H1 (cell line): ENCODE measurements at regions not wholly inside any gene's neighbourhood (a gene's known extent, or its start where the extent isn't known, plus 50 kb on each side); places are given as distances from the start of the nearest gene placed in this dataset.

Experiments
- CTCF ChIA-PET: fragments of 300-600 bp; sonication (Branson Sonifier 250); formaldehyde crosslinking; loops from one replicate; lab custom pipeline; 2021; ENCODE audit not compliant: partially characterized antibody; lab: Charles Lee
- POLR2A ChIA-PET: fragments of 300-600 bp; sonication (Branson Sonifier 250); formaldehyde crosslinking; loops from one replicate; lab custom pipeline; 2021; ENCODE audit warnings: inconsistent platforms; ENCODE audit not compliant: partially characterized antibody; lab: Charles Lee
- DNase-seq, 2 experiments: peaks; one replicate each; pipeline versions ENCODE4 v3.0.0 to v3.0.0-alpha.2; 2010 to 2022; ENCODE audit warnings: low spot score in 2 of 2, low read depth in 1 of 2, mixed read lengths in 1 of 2
- FAIRE-seq: peaks from 2 replicates; lab custom pipeline; 2011; peaks lifted over from hg19 to GRCh38; lab: Jason Lieb, UNC
- H2AFZ ChIP-seq: 2 replicates; pipeline ENCODE4 v1.8.1; 2012; ENCODE audit warnings: low read length, inconsistent platforms
- H2AK5ac ChIP-seq: 2 replicates; pipeline ENCODE4 v1.6.1; 2013; ENCODE audit warnings: low read depth, low read length
- H2BK120ac ChIP-seq: replicated peaks from 2 replicates; pipeline ENCODE3; 2013; ENCODE audit warnings: low read depth, low read length, inconsistent platforms
- H2BK12ac ChIP-seq: 2 replicates; pipeline ENCODE4 v1.6.1; 2013; ENCODE audit warnings: low read depth, low read length
- H2BK15ac ChIP-seq: 2 replicates; pipeline ENCODE4 v1.6.1; 2013; ENCODE audit warnings: low read length
- H2BK20ac ChIP-seq: 2 replicates; pipeline ENCODE4 v1.6.1; 2013; ENCODE audit warnings: low read length
- H2BK5ac ChIP-seq: 2 replicates; pipeline ENCODE4 v1.6.1; 2013; ENCODE audit warnings: low read depth, low read length
- H3K14ac ChIP-seq: 2 replicates; pipeline ENCODE4 v1.6.1; 2013; ENCODE audit warnings: inconsistent platforms; ENCODE audit not compliant: insufficient read length
- H3K18ac ChIP-seq: 2 replicates; pipeline ENCODE4 v1.6.1; 2013; ENCODE audit warnings: low read length; ENCODE audit errors: extremely low read depth
- H3K23ac ChIP-seq: 2 replicates; pipeline ENCODE4 v1.6.1; 2013; ENCODE audit warnings: inconsistent platforms; ENCODE audit not compliant: insufficient read length
- H3K23me2 ChIP-seq: 2 replicates; pipeline ENCODE4 v1.6.1; 2013; ENCODE audit warnings: low read depth, low read length
- H3K27ac ChIP-seq: 2 replicates; pipeline ENCODE4 v1.6.1; 2011; ENCODE audit warnings: low read depth, low read length, inconsistent platforms
- H3K27me3 ChIP-seq, 4 experiments: replicated peaks in 1 of 4; 1 replicate in 1 of 4; 2 replicates in 3 of 4; pipeline versions ENCODE4 v1.6.1 to v1.8.1; 2011 to 2013; ENCODE audit warnings: low read length in 3 of 4, mild to moderate bottlenecking in 3 of 4, inconsistent platforms in 2 of 4, mixed read lengths in 2 of 4, moderate library complexity in 1 of 4; ENCODE audit not compliant: control insufficient read depth in 3 of 4, insufficient read depth in 3 of 4; ENCODE audit errors: extremely low read depth in 1 of 4
- H3K36me3 ChIP-seq, 4 experiments: 2 replicates each; pipeline versions ENCODE4 v1.6.1 to v1.8.1; 2011 to 2013; ENCODE audit warnings: mild to moderate bottlenecking in 4 of 4, low read length in 3 of 4, moderate library complexity in 2 of 4, control low read depth in 1 of 4, inconsistent platforms in 1 of 4; ENCODE audit not compliant: insufficient read depth in 4 of 4, control insufficient read depth in 2 of 4
- H3K4ac ChIP-seq: replicated peaks from 2 replicates; pipeline ENCODE3; 2013; ENCODE audit warnings: low read length, low read depth, mixed read lengths, inconsistent platforms; ENCODE audit not compliant: insufficient read length
- H3K4me1 ChIP-seq, 4 experiments: replicated peaks in 1 of 4; 1 replicate in 1 of 4; 2 replicates in 3 of 4; pipeline versions ENCODE4 v1.6.1 to v1.8.1; 2011 to 2013; ENCODE audit warnings: low read length in 3 of 4, inconsistent platforms in 2 of 4, mixed read lengths in 1 of 4; ENCODE audit not compliant: insufficient read depth in 4 of 4, control insufficient read depth in 3 of 4
- H3K4me2 ChIP-seq, 2 experiments: 2 replicates each; pipeline versions ENCODE4 v1.6.1 to v1.8.1; 2011 to 2013; ENCODE audit warnings: low read depth in 2 of 2, low read length in 2 of 2, control low read depth in 1 of 2, inconsistent platforms in 1 of 2, mild to moderate bottlenecking in 1 of 2; ENCODE audit not compliant: insufficient read depth in 1 of 2
- H3K4me3 ChIP-seq, 4 experiments: fragments of 200-600, 300-600 bp in 1 of 4; sonication (generic), shearing (Covaris generic), sonication (Bioruptor Twin) in 1 of 4; 2 replicates each; pipeline versions ENCODE4 v1.5.1 to v1.8.1; 2011 to 2016; ENCODE audit warnings: low read length in 4 of 4, low read depth in 3 of 4, control low read depth in 2 of 4, inconsistent platforms in 2 of 4, mild to moderate bottlenecking in 2 of 4, mixed read lengths in 1 of 4, moderate library complexity in 1 of 4; ENCODE audit not compliant: insufficient read depth in 2 of 4; ENCODE audit errors: extremely low read depth in 1 of 4
- H3K56ac ChIP-seq: replicated peaks from 2 replicates; pipeline ENCODE3; 2013; ENCODE audit warnings: low read depth, mild to moderate bottlenecking, mixed read lengths, low read length, inconsistent platforms; ENCODE audit not compliant: insufficient read length
- H3K79me1 ChIP-seq: 2 replicates; pipeline ENCODE4 v1.6.1; 2013; ENCODE audit warnings: low read depth, low read length, control low read depth
- H3K79me2 ChIP-seq, 2 experiments: 2 replicates each; pipeline versions ENCODE4 v1.6.1 to v1.8.1; 2012 to 2013; ENCODE audit warnings: low read length in 2 of 2, mild to moderate bottlenecking in 2 of 2, inconsistent platforms in 1 of 2; ENCODE audit not compliant: insufficient read depth in 2 of 2, control insufficient read depth in 1 of 2
- H3K9ac ChIP-seq, 4 experiments: replicated peaks in 1 of 4; 1 replicate in 1 of 4; 2 replicates in 3 of 4; pipeline versions ENCODE4 v1.6.1 to v1.8.1; 2011 to 2013; ENCODE audit warnings: low read depth in 3 of 4, low read length in 3 of 4, control low read depth in 2 of 4, mild to moderate bottlenecking in 2 of 4, moderate library complexity in 2 of 4, inconsistent platforms in 1 of 4; ENCODE audit errors: extremely low read depth in 1 of 4
- H3K9me3 ChIP-seq, 2 experiments: 2 replicates each; pipeline versions ENCODE4 v1.6.1 to v1.8.1; 2012 to 2013; ENCODE audit warnings: mild to moderate bottlenecking in 2 of 2, moderate library complexity in 2 of 2, control low read depth in 1 of 2, inconsistent platforms in 1 of 2, low read depth in 1 of 2, low read length in 1 of 2, mixed read lengths in 1 of 2; ENCODE audit not compliant: insufficient read depth in 2 of 2
- H4K20me1 ChIP-seq, 2 experiments: replicated peaks in 1 of 2; 2 replicates each; pipeline versions ENCODE3 to v1.8.1; 2011 to 2013; ENCODE audit warnings: inconsistent platforms in 2 of 2, low read length in 2 of 2, mild to moderate bottlenecking in 1 of 2; ENCODE audit not compliant: insufficient read depth in 2 of 2, control insufficient read depth in 1 of 2
- H4K5ac ChIP-seq: 2 replicates; pipeline ENCODE4 v1.6.1; 2013; ENCODE audit warnings: low read length, low read depth, mixed read lengths, inconsistent platforms; ENCODE audit not compliant: insufficient read length
- H4K8ac ChIP-seq: 2 replicates; pipeline ENCODE4 v1.8.0; 2013; ENCODE audit warnings: mild to moderate bottlenecking, moderate library complexity, low read length, inconsistent platforms; ENCODE audit not compliant: insufficient read depth; ENCODE audit errors: extremely low read depth
- H4K91ac ChIP-seq: replicated peaks from 2 replicates; pipeline ENCODE3; 2013; ENCODE audit warnings: low read length, mixed read lengths, inconsistent platforms; ENCODE audit not compliant: insufficient read length
- ASH2L ChIP-seq: fragments of 200-600, 300-600 bp; sonication (generic); IDR thresholded peaks from one replicate; pipeline ENCODE4 v1.7.1; 2017; ENCODE audit warnings: low read length
- CTBP2 ChIP-seq: IDR thresholded peaks from 2 replicates; pipeline ENCODE4 v1.7.0; 2011; ENCODE audit warnings: borderline replicate concordance, mild to moderate bottlenecking, moderate library complexity, mixed read lengths, low read length; ENCODE audit not compliant: insufficient read depth, insufficient read length
- GABPA ChIP-seq: IDR thresholded peaks from 2 replicates; pipeline ENCODE4 v1.6.1; 2011; ENCODE audit warnings: mild to moderate bottlenecking, low read length, moderate library complexity, borderline replicate concordance; ENCODE audit not compliant: insufficient read depth
- GTF2F1 ChIP-seq: IDR thresholded peaks from 2 replicates; pipeline ENCODE4 v1.6.1; 2012; ENCODE audit warnings: low read depth, low read length, improper control_type of control experiment, borderline replicate concordance
- JUN ChIP-seq: IDR thresholded peaks from 2 replicates; pipeline ENCODE4 v1.6.1; 2011; ENCODE audit warnings: low read depth, mild to moderate bottlenecking, improper control_type of control experiment, low read length
- JUND ChIP-seq: IDR thresholded peaks from 2 replicates; pipeline ENCODE4 v1.6.1; 2011; ENCODE audit warnings: mild to moderate bottlenecking, improper control_type of control experiment, low read length
- POU5F1 ChIP-seq: IDR thresholded peaks from 2 replicates; pipeline ENCODE4 v1.6.1; 2011; ENCODE audit warnings: low read depth, mild to moderate bottlenecking, low read length, moderate library complexity
- RXRA ChIP-seq: IDR thresholded peaks from 2 replicates; pipeline ENCODE4 v1.6.1; 2011; ENCODE audit warnings: low read depth, mild to moderate bottlenecking, low read length, moderate library complexity; ENCODE audit not compliant: insufficient read depth
- SIN3A ChIP-seq, 2 experiments: IDR thresholded peaks in 1 of 2; conservative IDR thresholded peaks in 1 of 2; 2 replicates each; pipeline ENCODE4 v1.6.1; 2011 to 2012; ENCODE audit warnings: low read length in 2 of 2, improper control_type of control experiment in 1 of 2, low read depth in 1 of 2, mild to moderate bottlenecking in 1 of 2
- TAF1 ChIP-seq: IDR thresholded peaks from 2 replicates; pipeline ENCODE4 v1.6.1; 2011; ENCODE audit warnings: mild to moderate bottlenecking, low read depth, low read length
- TBP ChIP-seq: IDR thresholded peaks from 2 replicates; pipeline ENCODE4 v1.6.1; 2011; ENCODE audit warnings: low read depth, low read length, improper control_type of control experiment
- TCF12 ChIP-seq: IDR thresholded peaks from 2 replicates; pipeline ENCODE4 v1.6.1; 2011; ENCODE audit warnings: low read depth, mild to moderate bottlenecking, low read length
- WGBS, 2 experiments: shearing (Covaris generic) in 1 of 2; methylation state at CpG; one replicate each; pipeline versions ENCODE4 v1.1.6 to v1.1.7; 2013 to 2015; ENCODE audit warnings: low lambda C conversion rate in 2 of 2, mixed read lengths in 2 of 2, inconsistent platforms in 1 of 2, low coverage in 1 of 2, missing lambda C conversion rate in 1 of 2; ENCODE audit not compliant: insufficient replicate concordance in 2 of 2, insufficient coverage in 1 of 2, insufficient read length in 1 of 2; ENCODE audit errors: extremely low coverage in 1 of 2, missing lambda C conversion rate in 1 of 2; 5-methylcytosine and 5-hydroxymethylcytosine counted together
- TF ChIP-seq, protein P1 (sequence below), 3 experiments: IDR thresholded peaks; 1 replicate in 2 of 3; 2 replicates in 1 of 3; pipeline versions ENCODE4 v1.5.1 to v1.6.1; 2011; ENCODE audit warnings: low read length in 3 of 3, mild to moderate bottlenecking in 3 of 3, inconsistent platforms in 2 of 3, low read depth in 1 of 3, moderate library complexity in 1 of 3; ENCODE audit not compliant: insufficient read depth in 1 of 3; ENCODE audit errors: control extremely low read depth in 1 of 3

DNA sequence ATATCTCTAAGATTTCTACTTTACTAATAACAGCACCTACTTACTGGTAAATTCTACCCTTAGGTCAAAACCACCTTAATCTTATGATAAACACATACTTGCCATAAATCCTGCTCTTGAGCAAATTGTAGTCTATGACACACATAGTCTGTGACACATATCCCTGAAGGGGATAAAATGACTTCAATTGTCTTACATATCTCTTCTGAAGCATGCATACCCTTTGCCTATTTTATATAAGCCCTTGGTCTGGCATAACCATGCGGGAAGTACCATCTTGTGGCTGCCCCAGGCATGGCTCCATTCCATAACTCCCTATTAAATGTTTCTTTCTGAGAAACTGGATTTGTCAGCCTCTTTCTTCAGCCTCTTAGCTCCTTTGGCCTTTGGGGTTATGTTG lies 248.9 kb downstream of the SLC7A11 start:
- no peak overlapping the region for H2AFZ ChIP-seq
- no peak overlapping the region for H2BK5ac ChIP-seq
- H3K79me2 ChIP-seq: no peaks in the 10 kb centered on the region
- H3K56ac ChIP-seq: no peak overlapping the region
- no peak overlapping the region for H4K8ac ChIP-seq
- no peak overlapping the region for H2BK12ac ChIP-seq
- H3K36me3 ChIP-seq: no peaks in the 10 kb centered on the region
- no peaks in the 10 kb centered on the region for H4K20me1 ChIP-seq
- no peaks in the 10 kb centered on the region for H3K79me1 ChIP-seq
- H3K4me2 ChIP-seq: no peak overlapping the region
- no peak overlapping the region for H3K18ac ChIP-seq
- no peak overlapping the region for H2BK120ac ChIP-seq
- H4K5ac ChIP-seq: no peak overlapping the region
- no peak overlapping the region for H3K14ac ChIP-seq
- H3K4me3 ChIP-seq: no peak overlapping the region
- DNase-seq (no peak), FAIRE-seq (no peak)
- H3K4me1 ChIP-seq: no peaks in the 10 kb centered on the region
- H3K23me2 ChIP-seq: no peaks in the 10 kb centered on the region
- H3K9me3 ChIP-seq: no peaks in the 10 kb centered on the region
- no peaks in the 10 kb centered on the region for H3K27me3 ChIP-seq
- H3K9ac ChIP-seq: no peak overlapping the region
- no peak overlapping the region for H3K4ac ChIP-seq
- no peak overlapping the region for H2BK15ac ChIP-seq
- no peak overlapping the region for H3K23ac ChIP-seq
- no peak overlapping the region for H3K27ac ChIP-seq
- ChIA-PET CTCF (no interaction called here), POLR2A (no interaction called here)
- H2BK20ac ChIP-seq: no peak overlapping the region
- no peak overlapping the region for H4K91ac ChIP-seq
- 86% methylated on average over 1 of the region's 1 CpG; no CpG with 5 or more reads in 1 of the 2 experiments for WGBS, 2 experiments
- H2AK5ac ChIP-seq: no peak overlapping the region
- TF ChIP-seq JUND (no peak), GABPA (no peak), TAF1 (no peak), GTF2F1 (no peak), RXRA (no peak), POU5F1 (no peak), TBP (no peak), JUN (no peak), SIN3A (conservative IDR thresholded peaks at IDR 0.05 in 1 of 2, IDR thresholded peaks at IDR 0.05 in 1 of 2; ENCODE audit: low read depth in 1 of 2, low read length in 2 of 2) (no peak), ASH2L (no peak), CTBP2 (no peak), TCF12 (no peak)
- TF ChIP-seq, protein P1, sequence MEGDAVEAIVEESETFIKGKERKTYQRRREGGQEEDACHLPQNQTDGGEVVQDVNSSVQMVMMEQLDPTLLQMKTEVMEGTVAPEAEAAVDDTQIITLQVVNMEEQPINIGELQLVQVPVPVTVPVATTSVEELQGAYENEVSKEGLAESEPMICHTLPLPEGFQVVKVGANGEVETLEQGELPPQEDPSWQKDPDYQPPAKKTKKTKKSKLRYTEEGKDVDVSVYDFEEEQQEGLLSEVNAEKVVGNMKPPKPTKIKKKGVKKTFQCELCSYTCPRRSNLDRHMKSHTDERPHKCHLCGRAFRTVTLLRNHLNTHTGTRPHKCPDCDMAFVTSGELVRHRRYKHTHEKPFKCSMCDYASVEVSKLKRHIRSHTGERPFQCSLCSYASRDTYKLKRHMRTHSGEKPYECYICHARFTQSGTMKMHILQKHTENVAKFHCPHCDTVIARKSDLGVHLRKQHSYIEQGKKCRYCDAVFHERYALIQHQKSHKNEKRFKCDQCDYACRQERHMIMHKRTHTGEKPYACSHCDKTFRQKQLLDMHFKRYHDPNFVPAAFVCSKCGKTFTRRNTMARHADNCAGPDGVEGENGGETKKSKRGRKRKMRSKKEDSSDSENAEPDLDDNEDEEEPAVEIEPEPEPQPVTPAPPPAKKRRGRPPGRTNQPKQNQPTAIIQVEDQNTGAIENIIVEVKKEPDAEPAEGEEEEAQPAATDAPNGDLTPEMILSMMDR (IDR thresholded peaks at IDR 0.05; ENCODE audit: control extremely low read depth in 1 of 3, insufficient read depth in 1 of 3, low read depth in 1 of 3, low read length in 3 of 3): no peak
